ENCODE measurements at regions not wholly inside any gene's neighbourhood (a gene's known extent, or its start where the extent isn't known, plus 50 kb on each side); places are given as distances from the start of the nearest gene placed in this dataset.
"Not testable (repeated sequence)": the region's sequence is repeated elsewhere in the genome, so short reads cannot be mapped to it uniquely, and the experiment has no call there.

DNA sequence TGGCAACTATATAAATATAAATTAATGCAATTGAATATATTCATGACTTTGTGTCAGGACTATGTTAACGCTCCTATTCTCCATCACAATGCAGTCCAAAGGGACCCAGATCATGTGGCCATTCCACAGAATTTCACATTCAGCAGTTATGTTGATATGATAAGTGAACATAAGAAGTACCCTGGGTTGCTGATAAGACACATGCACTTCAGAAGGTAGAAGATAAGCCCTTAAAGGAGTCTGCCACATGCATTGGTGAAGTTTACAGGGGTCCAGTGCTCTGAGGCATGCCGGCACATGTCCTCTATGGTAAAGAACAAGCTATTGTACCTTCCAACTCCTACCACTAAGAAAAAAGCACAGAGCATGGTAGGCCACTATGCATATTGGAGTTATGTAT lies 76.4 kb downstream of the PHAX start:
- DNase-seq (ENCODE audit: low read depth in 2 of 2), result no peak

DNA sequence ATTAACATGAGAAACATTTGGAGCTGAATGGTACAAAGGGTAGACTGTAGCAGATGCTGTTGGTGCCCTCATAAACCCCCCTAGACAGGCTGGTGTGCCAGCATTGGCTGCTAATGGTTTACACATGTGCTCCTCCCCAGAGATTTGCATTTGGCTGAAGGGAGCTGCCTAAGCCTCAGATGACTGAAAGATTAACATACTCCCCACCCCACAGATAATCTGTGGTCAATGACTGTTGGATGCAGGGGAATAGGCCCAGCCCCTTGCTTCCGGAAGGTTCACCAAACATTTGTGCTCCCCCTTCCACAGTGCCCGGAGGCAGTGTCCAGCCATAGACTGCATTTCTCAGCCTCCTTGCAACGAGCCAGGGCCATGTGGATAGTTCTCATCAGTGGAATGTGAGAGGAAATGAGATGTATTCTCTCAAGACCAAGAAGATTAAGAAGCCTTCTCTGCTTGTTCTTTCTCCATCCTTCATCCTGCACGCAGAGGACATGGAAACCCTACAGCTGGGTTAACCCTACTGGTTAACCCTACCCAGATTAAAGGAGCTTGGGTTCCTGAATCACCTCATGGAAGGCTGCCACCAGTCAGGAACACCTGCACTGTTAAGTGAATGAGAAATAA lies 79.6 kb downstream of the PHAX start:
- DNase-seq (ENCODE audit: low read depth in 2 of 2), result peak; percentile 40 to 46

GRCh38 chr5:126681314-126681713 lies 80.6 kb downstream of the PHAX start:
- DNase-seq (ENCODE audit: low read depth in 2 of 2), result not testable (repeated sequence)

GRCh38 chr5:126681970-126682369 lies 81.2 kb downstream of the PHAX start:
- DNase-seq (ENCODE audit: low read depth in 2 of 2), result no peak

GRCh38 chr5:126682856-126683255 lies 82.1 kb downstream of the PHAX start:
- no peak for DNase-seq (ENCODE audit: low read depth in 2 of 2)

- no peak for DNase-seq (ENCODE audit: low read depth in 2 of 2)
These were observed 83.2 kb downstream of the PHAX start for GRCh38 chr5:126683912-126684311.

DNA sequence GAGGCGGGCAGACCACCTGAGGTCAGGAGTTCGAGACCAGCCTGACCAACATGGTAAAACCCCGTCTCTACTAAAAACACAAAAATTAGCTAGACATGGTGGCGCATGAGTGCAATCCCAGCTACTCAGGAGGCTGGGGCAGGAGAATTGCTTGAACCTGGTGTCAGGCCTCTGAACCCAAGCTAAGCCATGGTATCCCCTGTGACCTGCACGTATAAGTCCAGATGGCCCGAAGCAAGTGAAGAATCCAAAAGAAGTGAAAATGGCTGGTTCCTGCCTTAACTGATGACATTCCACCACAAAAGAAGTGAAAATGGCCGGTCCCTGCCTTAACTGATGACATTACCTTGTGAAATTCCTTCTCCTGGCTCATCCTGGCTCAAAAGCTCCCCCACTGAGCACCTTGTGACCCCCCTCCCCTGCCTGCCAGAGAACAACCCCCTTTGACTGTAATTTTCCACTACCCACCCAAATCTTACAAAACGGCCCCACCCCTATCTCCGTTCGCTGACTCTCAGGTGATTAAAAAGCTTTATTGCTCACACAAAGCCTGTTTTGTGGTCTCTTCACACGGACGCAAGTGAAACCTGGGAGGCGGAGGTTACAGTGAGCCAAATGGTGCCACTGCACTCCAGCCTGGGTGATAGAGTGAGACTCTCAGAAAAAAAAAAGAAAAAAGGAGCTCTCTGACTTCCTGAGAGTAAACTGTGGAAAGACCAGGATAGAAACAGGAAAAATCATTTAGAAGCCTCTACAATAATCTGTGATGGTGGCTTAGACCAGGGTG lies 84.1 kb downstream of the PHAX start:
- DNase-seq (ENCODE audit: low read depth in 2 of 2), result not testable (repeated sequence)

GRCh38 chr5:126686451-126687126 lies 85.8 kb downstream of the PHAX start:
- DNase-seq (ENCODE audit: low read depth in 2 of 2), result no peak

GRCh38 chr5:126692971-126693370 lies 84.0 kb upstream of the LMNB1 start:
- no peak for DNase-seq (ENCODE audit: low read depth in 2 of 2)

DNA sequence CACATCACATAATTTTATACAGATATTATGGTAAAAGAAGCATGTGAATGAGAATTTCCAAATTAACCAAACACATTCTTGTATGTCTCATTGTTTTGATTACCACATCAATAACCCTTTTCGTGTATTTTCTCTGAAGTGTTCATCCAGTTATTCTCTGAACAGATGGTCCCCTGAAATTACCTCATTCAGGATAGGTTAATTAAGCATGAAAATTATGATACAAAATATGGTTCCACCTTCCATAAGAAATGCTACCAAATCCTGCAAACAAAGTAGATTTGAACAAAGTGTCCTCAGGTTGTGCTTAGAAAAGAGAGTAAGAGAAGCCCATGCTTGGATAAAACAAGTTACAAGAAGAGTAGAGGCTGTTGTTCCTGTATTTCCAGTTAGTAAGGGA lies 83.1 kb upstream of the LMNB1 start:
- no peak for DNase-seq (ENCODE audit: low read depth in 2 of 2)

DNA sequence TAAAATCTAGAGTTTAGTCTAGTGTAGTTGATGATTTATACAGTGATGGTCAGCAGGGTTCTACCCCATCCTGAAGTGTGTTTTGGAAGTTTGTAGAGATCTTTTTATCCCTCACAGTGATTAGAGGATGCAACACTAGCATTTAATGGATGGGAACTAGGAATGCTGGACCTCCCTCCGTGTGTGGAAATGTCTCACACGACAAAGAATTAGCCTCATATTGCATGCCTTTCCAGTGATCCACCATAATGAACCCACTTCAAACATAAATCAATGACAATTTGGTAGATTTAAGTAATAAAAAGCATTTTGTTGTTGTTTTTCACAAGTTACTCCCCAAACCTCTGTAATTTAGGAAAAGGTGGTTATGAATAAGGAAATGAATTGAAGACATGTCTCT lies 82.5 kb upstream of the LMNB1 start:
- peak; percentile 34 to 36 for DNase-seq (ENCODE audit: low read depth in 2 of 2)

DNA sequence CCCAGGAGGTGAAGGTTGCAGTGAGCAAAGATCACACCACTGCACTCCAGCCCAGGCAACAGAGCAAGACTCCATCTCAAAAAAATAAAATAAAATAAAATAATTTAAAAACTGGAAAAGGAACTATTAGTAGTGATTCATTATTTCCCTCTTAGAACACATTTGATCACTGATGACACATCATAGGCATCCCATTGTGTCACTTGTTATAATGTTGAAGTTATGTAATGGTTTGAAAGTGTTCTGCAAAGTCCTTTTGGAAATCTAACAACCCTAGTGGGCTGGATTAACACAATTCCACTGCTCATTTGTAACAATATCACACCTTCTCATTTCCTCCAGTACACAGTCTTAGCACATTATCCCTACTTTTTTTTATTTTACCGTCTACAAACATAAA lies 81.8 kb upstream of the LMNB1 start:
- DNase-seq (ENCODE audit: low read depth in 2 of 2), result no peak

- DNase-seq (ENCODE audit: low read depth in 2 of 2), result no peak
These were observed 69.9 kb upstream of the LMNB1 start for GRCh38 chr5:126707080-126707479.

DNA sequence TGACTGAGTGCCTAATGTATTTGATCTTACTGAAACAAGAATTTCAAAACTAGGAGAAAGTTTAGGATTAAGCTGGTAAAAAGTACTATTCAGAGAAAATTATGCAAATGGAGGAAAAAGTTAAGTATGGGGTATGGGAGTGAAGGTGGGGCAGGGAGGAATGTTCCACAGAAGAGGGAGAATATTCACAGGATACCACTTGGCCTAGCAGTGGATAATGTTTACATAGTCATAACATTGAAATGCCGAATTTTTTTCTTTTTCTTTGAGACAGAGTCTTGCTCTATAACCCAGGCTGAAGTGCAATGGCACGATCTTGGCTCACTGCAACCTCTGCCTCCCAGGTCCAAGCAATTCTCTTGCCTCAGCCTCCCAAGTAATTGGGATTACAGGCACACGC lies 61.2 kb upstream of the LMNB1 start:
- no peak for DNase-seq (ENCODE audit: low read depth in 2 of 2)

- DNase-seq (ENCODE audit: low read depth in 2 of 2), result no peak
These were observed 60.1 kb upstream of the LMNB1 start for GRCh38 chr5:126716861-126717260.

DNA sequence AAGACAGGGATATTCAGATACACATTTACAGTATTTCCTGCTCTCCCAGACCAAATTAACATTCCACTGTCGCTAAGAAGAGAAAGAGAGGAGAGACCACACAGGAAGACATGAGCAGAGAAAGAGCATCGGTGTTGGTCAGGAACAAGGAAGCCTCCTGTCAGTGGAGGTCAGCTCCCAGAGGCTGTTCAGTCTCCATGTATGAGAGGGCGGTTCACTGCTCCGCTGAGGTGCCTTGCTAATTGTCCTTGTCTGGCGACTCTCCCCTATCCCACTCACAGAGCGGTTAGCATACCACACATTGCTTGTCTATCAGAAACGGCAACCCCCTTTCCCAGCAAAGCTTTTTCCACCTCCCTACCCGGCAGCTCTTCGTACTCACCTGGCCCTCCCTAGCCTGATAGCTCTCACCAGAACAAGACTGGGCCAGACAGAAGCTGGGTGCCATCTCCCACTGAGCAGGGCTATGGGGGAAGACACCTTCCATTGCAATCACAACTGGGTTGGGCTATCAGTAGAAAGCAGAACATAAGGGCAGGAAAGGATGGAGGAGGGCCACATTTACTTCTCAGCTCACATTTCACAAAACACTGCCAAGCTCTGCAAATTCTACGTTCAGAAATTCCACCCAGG lies 58.6 kb upstream of the LMNB1 start:
- no peak for DNase-seq (ENCODE audit: low read depth in 2 of 2)

- DNase-seq (ENCODE audit: low read depth in 2 of 2), result no peak
These were observed 56.6 kb upstream of the LMNB1 start for GRCh38 chr5:126720369-126720768.

GRCh38 chr5:126723643-126724042 lies 53.3 kb upstream of the LMNB1 start:
- no peak for DNase-seq (ENCODE audit: low read depth in 2 of 2)

All from fibroblast of skin of left quadriceps (primary cell).